ENCODE measurements at regions not wholly inside any gene's neighbourhood (a gene's known extent, or its start where the extent isn't known, plus 50 kb on each side); places are given as distances from the start of the nearest gene placed in this dataset.

DNA sequence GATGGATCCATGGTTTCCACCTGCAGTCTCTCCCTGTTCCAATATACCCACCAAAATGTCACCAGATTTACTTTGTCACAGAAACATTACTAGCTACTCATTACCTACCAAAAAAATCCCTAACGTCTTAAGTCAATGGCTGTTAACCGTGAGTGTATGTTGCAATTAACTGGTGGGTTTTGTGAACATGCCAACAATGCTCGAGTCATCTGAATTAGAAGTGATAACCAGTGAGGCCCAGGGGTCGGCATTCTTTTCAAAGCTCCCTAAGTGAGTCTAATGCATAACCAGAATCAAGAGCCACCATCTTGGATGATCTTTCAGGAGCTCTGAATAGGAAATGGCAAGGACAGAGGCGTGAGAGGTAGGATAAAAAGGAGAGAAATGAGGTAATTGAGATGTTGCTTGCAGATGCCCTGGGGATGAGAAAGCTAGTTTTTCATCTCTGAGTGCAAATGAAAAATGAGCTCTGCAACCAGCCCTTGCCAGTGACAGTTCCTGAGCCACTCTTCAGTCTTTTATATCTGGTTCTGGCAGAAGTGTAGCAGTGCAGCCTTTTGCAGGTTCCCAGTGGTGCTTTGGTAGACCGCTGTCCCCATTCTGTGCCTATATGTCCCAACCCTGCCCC, 130.0 kb upstream of the RND3 start:
- no peak for DNase-seq (ENCODE audit: low spot score)

DNA sequence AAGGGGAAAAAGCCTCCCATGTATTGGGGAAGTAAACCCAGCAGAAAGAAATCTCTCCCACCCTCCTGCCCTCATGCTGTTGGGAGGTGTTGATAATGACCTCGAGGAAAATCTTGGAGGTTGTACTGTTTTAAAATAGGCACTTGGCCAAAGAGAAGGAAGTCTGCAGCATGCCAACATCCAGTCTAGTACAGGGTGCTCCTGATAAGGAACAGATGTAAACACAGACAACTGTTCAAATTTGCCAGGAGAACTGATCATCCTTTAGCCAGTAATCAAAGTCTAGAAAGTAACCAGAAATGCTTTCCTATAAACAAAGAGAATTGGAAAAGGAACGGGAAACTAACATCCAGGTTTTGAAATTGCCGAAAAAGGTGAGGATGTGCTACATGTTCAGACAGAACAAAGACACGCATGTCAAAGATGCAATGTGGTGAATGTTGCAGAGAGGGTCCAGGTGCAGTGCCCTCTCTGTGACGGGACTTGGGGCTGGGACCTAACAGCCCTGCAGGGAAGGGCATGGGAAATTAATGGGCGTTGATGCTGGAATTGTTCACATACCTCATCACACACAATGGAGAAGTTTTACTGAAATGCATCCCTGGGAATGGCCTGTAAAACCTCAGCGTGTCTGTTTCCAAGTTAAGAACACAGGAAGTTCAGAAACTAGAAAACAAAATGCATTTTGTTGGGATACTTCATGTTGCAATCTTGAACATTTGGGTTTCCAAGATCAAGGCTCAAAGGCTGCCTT, 125.7 kb upstream of the RND3 start:
- no peak for DNase-seq (ENCODE audit: low spot score)

DNA sequence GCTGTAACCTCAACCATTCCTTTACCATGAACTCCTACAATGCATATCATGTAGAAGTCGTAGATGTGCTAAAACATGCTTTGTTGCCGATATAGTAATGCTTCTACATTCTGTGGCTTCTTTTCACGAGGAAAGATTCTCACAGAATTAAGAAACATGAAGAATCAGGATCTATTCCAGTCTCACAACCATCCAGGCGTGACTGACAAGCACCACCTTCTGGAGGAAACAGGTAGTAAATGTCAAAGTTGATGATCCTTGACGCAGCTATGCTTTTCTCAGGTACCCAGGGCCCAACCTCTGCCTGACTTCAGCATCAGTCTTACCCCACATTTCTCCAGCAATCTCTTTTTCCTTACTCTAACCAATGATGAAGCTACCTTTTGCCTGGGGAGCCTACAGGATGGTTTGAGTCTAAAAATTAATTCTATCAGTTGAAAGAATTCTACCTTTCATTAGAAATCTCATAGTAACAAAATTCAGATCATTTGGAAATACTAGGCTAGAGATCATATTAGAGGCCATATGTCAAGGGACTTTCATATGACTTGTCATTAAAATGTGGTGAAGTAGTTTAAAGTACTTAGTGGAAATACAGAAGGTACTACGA, 123.3 kb upstream of the RND3 start:
- DNase-seq (ENCODE audit: low spot score) = peak; percentile 23

DNA sequence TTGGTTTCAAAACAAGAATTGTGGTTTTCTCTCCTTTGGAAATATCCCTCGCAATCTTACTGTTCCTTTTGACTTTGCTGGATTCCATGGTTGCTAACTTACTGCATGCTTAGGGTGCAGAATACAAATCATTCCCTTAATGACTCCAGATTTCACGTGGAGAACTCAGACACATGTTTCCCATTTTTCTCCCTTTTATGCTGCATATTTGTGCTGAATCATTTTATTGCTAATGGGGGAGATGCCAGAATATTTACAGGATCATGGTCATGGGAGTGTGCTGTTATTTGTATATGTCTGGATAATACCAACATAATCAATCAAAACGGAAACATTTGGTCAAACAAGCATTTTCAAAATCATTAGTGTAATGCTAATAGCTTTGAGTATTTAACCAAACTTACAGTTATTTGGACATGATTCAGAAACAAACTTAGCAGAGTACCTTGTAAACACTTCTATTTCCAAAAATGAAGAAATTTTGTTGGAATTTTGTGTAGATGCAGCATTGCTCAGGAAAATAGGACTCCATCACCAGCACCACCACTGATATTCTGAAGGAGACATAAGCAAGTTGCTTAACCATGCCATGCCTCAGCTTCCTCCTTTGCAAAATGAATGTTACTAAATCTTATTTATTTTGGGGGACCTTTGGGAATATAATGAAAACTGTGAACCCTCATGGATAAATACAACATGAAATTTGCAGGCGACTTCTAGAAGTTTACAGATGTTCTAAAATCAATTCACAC, 122.5 kb upstream of the RND3 start:
- no peak for DNase-seq (ENCODE audit: low spot score)

DNA sequence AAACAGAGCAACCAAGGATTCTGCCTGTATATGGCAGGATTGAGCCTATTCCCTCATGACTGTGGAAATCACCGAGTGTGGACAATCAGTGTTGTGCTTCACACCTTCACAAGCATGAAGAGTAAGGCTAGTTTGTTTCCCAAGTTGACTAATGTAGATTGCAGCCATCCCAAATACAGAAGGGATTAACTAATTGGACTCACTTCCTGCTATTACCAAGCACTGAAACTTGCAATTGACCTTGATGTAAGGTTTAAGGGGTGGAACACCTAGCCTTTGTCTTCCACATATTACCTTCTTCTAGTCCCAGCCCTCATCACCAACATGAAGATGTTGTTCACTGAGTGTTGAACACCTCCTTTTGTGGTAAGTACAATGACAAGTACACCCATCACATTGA, 120.9 kb upstream of the RND3 start:
- no peak for DNase-seq (ENCODE audit: low spot score)

DNA sequence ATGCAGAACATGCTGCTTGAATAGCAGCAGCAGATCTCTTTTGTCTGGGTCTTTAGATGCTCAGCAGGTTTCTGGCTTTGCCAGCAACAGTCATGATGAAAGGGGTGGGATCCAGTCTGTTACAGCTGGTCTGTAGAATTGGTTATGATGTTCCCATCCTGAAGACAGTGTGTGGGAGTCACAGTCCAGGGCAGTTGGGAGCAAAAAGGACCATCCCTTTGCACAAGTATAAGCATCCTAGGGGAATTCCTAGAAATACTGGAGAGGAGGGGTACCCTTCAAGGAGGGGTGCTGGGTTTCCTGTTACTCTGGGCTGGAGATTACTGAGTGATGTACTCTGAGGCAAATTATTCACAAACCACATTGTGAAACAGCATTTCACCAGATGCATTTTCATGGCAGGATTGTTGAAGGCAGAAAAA, 119.9 kb upstream of the RND3 start:
- no peak for DNase-seq (ENCODE audit: low spot score)

DNA sequence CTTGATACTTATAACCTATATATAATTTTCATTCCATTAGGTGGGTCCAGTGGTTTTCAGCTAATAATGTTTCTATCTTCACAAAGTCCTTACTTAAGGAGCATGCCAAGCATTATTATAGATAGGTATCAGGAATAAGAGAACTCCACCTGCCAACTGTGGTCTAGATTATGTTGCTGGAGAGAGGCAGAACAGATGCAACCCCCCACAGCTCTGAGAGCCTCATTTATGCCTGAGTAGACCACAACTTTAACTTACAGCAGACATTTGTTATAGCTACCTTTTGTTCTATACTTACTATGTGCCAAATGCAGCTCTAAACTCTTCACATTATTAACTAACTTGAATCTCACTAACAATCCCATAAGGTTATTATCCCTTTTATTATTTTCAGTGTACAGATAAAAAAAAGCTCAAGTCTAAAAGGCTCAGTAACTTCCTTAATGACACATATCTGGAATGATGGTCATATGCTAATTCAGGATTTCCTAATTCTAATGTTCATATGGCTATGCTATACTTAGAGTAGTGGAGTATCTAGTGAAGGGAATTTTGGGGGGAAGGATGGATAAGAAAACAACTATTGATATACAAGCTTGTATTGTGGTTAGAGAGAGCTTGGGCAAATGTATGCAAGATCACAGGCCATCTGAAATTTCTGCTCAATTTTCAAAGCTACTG, 119.1 kb upstream of the RND3 start:
- no peak for DNase-seq (ENCODE audit: low spot score)

DNA sequence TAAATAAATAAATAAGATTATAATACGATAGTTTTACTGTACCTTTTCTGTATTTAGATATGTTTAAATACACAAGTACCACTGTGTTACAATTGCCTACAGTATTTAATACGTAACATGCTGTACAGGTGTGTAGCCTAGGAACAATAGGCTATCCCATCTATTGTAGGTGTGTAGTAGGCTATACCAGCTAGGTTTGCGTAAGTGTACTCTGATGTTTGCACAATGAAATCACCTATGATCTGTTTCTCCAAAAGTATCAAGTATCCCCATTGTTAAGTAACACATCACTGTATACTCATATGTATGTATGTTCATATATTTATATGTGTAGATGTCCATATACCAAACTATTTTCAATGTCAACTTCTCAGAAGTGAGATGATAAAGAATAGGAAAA, 118.2 kb upstream of the RND3 start:
- DNase-seq (ENCODE audit: low spot score) = no peak

DNA sequence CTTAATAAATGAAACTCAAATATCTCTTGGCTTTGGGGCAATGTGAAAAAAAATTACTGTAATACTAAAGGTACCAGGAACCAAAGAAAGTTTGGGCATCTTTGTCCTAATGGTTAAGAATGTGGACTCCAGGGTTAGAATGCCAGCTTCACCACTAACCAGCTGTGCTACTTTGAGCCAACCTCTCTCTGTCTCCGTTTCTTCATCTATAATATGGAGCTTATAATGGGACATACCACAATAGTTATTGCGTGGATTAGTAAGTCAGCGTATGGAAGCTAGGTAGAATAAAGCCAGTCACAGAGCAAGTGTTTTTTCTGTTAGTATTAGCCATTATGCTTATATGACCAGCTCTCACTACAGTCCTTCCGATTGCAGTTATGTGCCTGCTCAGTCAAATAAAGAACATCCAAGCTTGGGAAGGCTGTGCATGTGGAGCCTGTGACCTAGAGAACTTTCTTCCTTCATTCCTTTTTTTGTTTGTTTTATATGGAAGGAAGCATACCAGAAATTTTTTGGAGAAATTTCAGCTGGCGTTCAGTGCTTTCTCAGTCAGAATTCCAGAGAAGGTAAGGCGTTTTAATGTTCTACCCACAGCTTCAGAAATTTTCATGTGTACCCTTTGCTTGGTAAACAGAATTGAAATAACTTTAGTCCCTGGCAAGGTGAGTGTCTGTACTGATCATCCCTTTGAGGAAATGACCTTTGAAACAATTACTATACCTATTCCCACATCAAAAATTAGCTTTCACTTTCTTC, 114.0 kb upstream of the RND3 start:
- DNase-seq (ENCODE audit: low spot score) = no peak

DNA sequence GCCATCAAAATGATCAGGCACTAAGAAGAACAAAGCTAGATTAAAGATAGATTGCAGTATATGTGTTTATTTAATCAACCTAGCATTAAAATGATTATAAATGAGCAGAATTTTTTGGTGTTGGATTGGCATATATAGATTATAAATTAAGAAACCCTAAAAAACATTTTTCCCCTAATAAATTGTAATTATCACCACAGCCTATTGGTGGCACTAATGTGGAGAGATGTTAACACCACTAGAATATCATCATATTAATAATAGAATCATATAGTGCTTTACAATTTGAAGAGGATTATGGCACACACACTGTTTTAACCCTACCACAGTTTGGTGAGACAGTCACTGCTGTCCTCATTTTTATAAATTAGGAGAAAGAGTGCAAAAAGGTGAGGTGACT, 112.4 kb upstream of the RND3 start:
- no peak for DNase-seq (ENCODE audit: low spot score)

DNA sequence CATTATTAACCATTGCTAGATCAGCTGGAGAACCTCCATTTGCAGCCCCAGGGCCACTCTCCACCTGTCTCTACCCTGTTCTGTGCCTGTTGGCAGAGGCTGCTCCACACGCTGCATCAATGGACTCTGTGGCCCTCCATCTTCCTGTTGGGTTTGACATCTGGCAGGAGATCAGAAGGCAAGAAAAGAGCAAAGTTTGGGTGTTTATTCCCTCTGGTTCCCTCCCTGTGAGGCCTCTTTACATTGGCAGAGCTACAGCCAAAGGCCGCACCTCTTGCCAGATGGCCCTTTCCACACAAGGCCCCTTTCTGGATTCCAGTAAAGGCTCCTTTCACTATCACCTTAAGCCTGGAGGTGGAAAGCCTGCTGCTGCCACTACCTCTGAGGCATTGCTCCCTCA, 110.9 kb upstream of the RND3 start:
- DNase-seq (ENCODE audit: low spot score) = no peak

DNA sequence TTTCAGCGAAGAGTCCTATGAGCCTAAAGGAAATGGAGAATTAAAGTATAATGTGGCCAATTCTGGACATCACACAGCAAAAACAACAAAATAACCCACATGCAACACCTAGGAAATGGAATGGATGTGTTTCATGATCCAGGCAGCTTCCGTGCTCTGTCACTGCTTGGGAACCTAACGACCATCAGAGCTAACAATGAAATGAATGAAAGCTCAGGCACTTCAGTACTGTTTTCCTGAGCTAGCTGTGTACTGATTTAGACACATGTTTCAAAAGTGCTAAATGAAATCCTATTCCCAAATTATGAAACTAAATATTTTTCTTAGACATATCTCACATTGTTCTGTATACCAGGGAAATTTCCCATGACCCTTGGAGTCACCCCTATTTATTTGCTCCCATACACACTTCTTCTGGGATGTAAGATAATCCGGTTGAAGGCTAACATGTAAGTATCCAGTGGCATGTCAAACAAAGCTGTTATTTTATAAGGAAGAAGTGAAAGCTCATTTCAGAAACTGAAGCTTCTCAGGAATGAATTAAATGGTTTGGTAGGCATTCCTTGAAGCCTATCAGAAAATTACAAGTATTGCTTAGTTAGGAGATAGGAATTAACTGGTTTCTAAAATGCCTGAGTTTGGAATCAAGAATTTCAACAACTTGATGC, 108.5 kb upstream of the RND3 start:
- no peak for DNase-seq (ENCODE audit: low spot score)

DNA sequence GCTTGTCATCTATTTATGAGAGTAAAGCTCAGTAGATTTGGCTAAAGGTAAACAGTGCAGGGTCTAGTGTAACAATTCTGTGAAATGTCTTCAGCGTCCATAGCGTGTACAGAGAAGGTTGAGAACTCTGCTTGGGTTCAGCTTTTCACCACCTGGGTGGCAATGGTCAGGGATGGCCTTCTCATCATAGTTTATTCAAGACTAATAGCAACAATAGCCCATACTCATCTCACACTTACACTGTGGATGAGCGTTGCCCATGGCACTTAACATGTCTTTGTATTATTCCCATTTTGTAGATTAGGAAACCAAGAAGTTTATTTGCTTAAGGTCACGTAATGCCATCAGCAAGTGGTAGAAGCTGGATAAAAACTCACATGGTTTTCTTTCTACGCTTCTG, 106.8 kb upstream of the RND3 start:
- DNase-seq (ENCODE audit: low spot score) = no peak

DNA sequence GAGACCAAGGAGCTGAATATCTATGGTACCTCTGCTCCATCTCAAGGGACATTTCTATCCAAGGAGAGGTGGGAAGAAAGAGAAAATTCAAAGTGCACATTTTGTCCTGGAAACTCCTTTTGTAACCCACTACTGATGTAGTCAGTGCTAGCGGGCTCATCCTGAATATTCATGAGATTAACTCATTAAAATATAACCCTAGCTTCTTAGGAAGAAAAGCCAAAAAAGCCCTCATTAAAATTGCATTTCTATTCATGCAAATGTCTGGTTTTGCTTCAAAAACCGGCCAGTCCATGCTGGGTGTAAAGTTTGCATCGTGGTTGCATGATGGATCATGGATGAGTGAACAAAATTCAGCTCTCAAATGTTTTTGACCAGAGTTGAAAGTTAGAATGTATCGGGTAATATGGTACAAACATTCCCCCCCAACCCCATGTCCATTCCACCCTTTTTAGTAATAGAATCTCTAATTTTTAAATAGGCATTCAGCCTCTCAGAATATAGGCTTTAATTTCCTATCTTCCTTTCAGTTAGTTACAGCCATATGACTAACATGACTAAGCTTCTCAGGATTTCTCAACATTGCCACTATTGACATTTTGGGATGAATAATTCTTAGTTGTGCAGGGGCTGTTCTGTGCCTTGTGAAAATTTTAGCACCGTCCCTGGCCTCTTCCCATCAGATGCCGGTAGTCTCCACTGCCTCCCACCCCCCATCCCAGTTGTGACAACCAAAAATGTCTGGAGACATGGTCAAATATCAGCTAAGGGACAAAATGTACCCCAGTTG, 104.2 kb upstream of the RND3 start:
- DNase-seq (ENCODE audit: low spot score) = peak; percentile 21

DNA sequence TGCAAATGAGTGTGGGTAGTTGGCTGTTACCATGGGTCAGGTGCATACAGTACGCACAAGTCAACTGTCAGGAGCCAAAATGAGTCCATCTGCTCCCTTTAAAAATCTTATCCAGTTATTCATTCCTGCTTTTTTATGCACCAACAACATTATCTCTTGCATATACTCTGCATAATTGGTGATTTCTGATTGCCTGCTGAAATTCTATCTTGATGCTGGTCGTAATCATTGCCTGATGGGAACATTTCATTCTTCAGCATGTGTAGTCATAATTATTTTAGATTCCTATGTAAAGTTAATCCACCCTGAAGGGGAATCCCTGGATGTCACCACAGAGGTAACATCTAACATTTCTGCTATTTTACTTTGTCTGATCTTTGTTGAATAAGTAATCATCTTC, 102.2 kb upstream of the RND3 start:
- DNase-seq (ENCODE audit: low spot score) = no peak

DNA sequence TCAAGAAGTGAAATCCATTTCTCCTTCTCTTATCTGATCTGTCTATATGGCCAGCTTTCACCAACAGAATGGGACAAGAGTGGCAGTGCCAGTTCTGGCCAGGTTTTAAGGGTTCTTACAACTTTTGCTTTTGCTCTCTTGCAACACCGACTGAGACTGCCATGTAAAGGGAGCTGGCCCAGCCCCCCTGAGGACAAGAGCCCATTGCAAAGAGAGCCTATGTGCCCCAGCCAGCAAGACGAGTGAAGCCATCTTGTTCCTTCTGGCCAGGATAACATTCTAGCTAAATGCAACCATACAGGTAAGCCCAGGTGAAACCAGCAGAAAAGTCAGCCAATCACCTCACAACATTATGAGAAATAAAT, 101.0 kb upstream of the RND3 start:
- DNase-seq (ENCODE audit: low spot score) = no peak

DNA sequence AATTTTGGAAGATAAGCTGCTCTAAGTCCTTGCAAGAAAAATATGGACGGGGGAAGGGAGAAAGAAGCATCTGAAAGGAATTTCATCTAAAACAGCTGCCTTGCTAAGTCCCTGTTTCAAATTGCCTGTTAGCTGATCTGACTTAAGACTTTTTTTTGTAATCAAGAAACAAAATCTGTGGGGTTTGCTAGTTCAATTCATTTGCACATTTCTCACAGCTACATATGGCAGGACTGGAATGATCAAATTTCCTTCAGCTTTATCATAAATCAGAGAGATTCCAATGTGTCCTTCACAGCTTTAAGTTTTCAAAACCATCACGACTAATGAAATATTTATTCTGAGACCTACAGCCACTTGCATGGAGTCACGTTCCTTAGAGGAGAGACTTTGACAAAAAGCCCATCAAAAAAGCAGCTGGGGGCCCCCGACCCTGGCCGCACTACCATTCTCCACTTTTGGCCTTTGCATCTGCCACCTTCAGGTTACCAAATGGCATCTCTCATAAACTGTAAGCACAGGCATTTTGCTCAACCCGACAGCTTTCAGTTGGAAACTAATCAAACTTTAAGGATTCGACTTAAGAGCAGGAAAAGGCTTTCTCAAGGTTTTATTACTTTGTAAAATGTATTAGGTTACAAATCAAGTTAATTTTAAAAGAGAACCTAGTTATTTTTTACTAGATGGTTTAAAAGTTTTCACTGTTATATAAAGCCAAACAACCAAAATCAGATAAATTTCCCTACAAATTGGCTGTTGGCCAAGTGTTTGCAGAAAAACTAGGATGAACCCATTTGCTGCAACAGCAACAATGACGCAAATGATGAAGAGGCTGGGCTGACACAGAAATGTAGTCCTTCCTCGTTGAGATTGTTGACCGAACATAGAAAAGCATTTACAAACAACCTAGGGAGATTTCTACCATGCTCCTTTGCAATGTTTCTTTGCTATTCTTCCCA, 100.4 kb upstream of the RND3 start:
- DNase-seq (ENCODE audit: low spot score) = no peak

DNA sequence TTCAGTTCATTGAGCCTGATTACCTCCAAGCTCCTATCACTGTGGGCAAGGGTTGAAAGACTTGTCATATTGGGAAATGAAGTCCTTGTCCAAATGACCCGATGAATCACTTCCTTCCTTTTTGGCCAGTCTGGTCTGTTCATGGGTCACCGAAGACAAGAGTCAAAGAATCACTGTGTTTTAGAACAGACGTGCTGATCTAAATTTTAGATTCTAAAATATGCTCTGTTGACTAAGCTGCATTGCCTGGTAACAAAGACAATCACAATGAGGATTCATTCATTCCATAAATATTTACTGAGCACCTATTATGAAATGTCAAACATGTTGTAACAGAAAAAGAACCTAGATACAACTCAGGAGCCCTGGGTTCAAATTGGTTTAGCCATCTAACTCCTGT, 99.4 kb upstream of the RND3 start:
- peak; percentile 23 for DNase-seq (ENCODE audit: low spot score)

All from RKO (cell line).